ENCODE measurements at regions not wholly inside any gene's neighbourhood (a gene's known extent, or its start where the extent isn't known, plus 50 kb on each side); places are given as distances from the start of the nearest gene placed in this dataset.

DNA sequence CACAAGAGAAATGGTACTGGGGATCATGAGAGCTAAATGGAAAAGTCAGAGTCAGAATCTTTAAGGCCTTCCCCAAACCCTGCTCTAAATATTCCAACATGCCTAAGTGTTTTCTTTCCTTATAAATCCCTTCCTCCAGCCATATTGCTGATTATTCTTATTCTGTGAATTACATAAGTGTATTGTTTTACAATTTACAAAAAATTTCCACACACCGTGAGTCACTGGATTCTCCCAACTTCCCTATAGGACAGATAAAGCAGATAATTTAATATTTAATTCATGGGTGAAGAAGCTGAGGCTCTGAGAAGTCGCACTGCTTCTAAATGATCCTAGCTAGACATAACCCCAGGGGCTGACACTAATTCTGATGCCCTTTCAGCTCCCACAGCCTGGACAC is 243.3 kb upstream of the JUN start:
- TF ChIP-seq, protein P1, sequence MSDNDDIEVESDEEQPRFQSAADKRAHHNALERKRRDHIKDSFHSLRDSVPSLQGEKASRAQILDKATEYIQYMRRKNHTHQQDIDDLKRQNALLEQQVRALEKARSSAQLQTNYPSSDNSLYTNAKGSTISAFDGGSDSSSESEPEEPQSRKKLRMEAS (IDR thresholded peaks at IDR 0.05; ENCODE audit: low read depth, low read length): no peak
- TF ChIP-seq MYC (IDR thresholded peaks at IDR 0.05; ENCODE audit: low read depth, low read length): no peak
- TF ChIP-seq, protein P2, sequence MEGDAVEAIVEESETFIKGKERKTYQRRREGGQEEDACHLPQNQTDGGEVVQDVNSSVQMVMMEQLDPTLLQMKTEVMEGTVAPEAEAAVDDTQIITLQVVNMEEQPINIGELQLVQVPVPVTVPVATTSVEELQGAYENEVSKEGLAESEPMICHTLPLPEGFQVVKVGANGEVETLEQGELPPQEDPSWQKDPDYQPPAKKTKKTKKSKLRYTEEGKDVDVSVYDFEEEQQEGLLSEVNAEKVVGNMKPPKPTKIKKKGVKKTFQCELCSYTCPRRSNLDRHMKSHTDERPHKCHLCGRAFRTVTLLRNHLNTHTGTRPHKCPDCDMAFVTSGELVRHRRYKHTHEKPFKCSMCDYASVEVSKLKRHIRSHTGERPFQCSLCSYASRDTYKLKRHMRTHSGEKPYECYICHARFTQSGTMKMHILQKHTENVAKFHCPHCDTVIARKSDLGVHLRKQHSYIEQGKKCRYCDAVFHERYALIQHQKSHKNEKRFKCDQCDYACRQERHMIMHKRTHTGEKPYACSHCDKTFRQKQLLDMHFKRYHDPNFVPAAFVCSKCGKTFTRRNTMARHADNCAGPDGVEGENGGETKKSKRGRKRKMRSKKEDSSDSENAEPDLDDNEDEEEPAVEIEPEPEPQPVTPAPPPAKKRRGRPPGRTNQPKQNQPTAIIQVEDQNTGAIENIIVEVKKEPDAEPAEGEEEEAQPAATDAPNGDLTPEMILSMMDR (IDR thresholded peaks at IDR 0.05; ENCODE audit: low read depth, low read length): no peak
- no peak for TF ChIP-seq POLR2A (IDR thresholded peaks at IDR 0.05; ENCODE audit: extremely low read depth, insufficient read length)

DNA sequence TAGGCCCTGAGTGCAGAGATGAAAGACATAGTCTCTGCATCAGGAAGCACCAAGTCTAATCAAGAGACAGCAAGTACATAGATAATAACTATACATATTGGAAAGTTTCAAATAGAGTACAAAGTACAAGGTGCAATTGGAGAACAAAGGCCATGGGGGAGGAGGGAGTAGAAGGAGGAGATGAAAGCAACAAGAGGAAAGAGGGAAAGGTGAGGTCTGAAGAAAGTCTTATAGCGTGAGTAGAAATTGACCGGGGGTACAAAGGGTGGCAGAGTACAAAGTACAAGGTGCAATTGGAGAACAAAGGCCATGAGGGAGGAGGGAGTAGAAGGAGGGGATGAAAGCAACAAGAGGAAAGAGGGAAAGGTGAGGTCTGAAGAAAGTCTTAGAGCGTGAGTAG is 244.2 kb upstream of the JUN start:
- DNase-seq (ENCODE audit: low read depth): no peak
- TF ChIP-seq, protein P1 (IDR thresholded peaks at IDR 0.05; ENCODE audit: low read depth, low read length): no peak
- TF ChIP-seq, protein P2 (IDR thresholded peaks at IDR 0.05; ENCODE audit: low read depth, low read length): no peak
- no peak for TF ChIP-seq MYC (IDR thresholded peaks at IDR 0.05; ENCODE audit: low read depth, low read length)
- TF ChIP-seq POLR2A (IDR thresholded peaks at IDR 0.05; ENCODE audit: extremely low read depth, insufficient read length): no peak
- no peak overlapping the region for H3K4me3 ChIP-seq (ENCODE audit: low read depth, low read length)

More for the DNA sequence above, 243.3 kb upstream of the JUN start:
- no peak overlapping the region for H3K4me3 ChIP-seq (ENCODE audit: low read depth, low read length)
- no peak for DNase-seq (ENCODE audit: low read depth)

GRCh38 chr1:59029411-59030167 is 245.7 kb upstream of the JUN start:
- H3K4me3 ChIP-seq (ENCODE audit: low read depth, low read length): no peak overlapping the region
- TF ChIP-seq, protein P1 (IDR thresholded peaks at IDR 0.05; ENCODE audit: low read depth, low read length): no peak
- no peak for TF ChIP-seq POLR2A (IDR thresholded peaks at IDR 0.05; ENCODE audit: extremely low read depth, insufficient read length)
- TF ChIP-seq, protein P2 (IDR thresholded peaks at IDR 0.05; ENCODE audit: low read depth, low read length): no peak
- TF ChIP-seq MYC (IDR thresholded peaks at IDR 0.05; ENCODE audit: low read depth, low read length): no peak
- DNase-seq (ENCODE audit: low read depth): no peak

DNA sequence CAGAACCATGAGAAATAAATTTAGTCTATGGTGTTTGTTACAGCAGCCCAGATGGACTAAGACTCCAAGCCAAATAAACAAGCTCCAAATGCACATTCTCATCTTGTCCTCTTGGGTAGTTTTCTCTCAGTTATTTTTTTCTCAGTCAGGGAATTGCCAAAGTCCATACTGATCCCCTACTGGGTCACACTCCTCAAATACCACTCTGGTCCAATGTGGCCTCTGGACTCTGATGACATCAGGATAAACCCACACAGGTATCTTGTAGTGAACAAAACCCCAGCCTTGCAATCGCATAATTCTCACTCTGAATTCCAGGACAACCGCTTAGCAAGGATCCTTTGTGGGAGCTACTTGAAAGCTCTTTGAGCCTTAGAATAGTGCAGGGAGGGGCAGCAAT is 248.4 kb upstream of the JUN start:
- TF ChIP-seq, protein P2 (IDR thresholded peaks at IDR 0.05; ENCODE audit: low read depth, low read length): no peak
- TF ChIP-seq POLR2A (IDR thresholded peaks at IDR 0.05; ENCODE audit: extremely low read depth, insufficient read length): no peak
- TF ChIP-seq, protein P1 (IDR thresholded peaks at IDR 0.05; ENCODE audit: low read depth, low read length): no peak
- no peak for TF ChIP-seq MYC (IDR thresholded peaks at IDR 0.05; ENCODE audit: low read depth, low read length)
- no peak for DNase-seq (ENCODE audit: low read depth)
- H3K4me3 ChIP-seq (ENCODE audit: low read depth, low read length): no peak overlapping the region

GRCh38 chr1:59033761-59034160 is 249.9 kb upstream of the JUN start:
- DNase-seq (ENCODE audit: low read depth): no peak
- TF ChIP-seq, protein P2 (IDR thresholded peaks at IDR 0.05; ENCODE audit: low read depth, low read length): no peak
- TF ChIP-seq, protein P1 (IDR thresholded peaks at IDR 0.05; ENCODE audit: low read depth, low read length): no peak
- TF ChIP-seq POLR2A (IDR thresholded peaks at IDR 0.05; ENCODE audit: extremely low read depth, insufficient read length): no peak
- no peak for TF ChIP-seq MYC (IDR thresholded peaks at IDR 0.05; ENCODE audit: low read depth, low read length)
- H3K4me3 ChIP-seq (ENCODE audit: low read depth, low read length): no peak overlapping the region

Data from NB4 (cell line).